GM12892 (cell line): ENCODE measurements at regions not wholly inside any gene's neighbourhood (a gene's known extent, or its start where the extent isn't known, plus 50 kb on each side); places are given as distances from the start of the nearest gene placed in this dataset.

ENCODE experiments used
- POLR2A ChIP-seq: IDR thresholded peaks from 2 replicates; pipeline ENCODE4 v1.6.1; 2011; ENCODE audit warnings: low read depth, low read length, control low read depth
- POLR2AphosphoS5 ChIP-seq: IDR thresholded peaks from 2 replicates; pipeline ENCODE4 v1.6.1; 2011; ENCODE audit warnings: low read depth, low read length, control low read depth
- TAF1 ChIP-seq: IDR thresholded peaks from 2 replicates; pipeline ENCODE4 v1.6.1; 2011; ENCODE audit warnings: low read depth, mild to moderate bottlenecking, control low read depth, low read length, borderline replicate concordance

- TF ChIP-seq POLR2AphosphoS5, result no peak
- no peak for TF ChIP-seq POLR2A
- TF ChIP-seq TAF1, result no peak
Observed at GRCh38 chr16:85529489-85530369, 83.4 kb upstream of the GSE1 start.
